ENCODE measurements at regions not wholly inside any gene's neighbourhood (a gene's known extent, or its start where the extent isn't known, plus 50 kb on each side); places are given as distances from the start of the nearest gene placed in this dataset.
"Not testable (repeated sequence)": the region's sequence is repeated elsewhere in the genome, so short reads cannot be mapped to it uniquely, and the experiment has no call there.

GRCh38 chr14:98210045-98210672 is 1061.8 kb downstream of the BCL11B start:
- peaks cover 47% of the 10 kb centered on the region for H3K4me1 Mint-ChIP-seq
- no peaks in the 10 kb centered on the region for H3K36me3 Mint-ChIP-seq
- DNase-seq (ENCODE audit: low spot score in 2 of 2) (peak in 1 of 2 donors; percentile 66), ATAC-seq (peak; percentile 85)
- H3K9me3 Mint-ChIP-seq = no peaks in the 10 kb centered on the region
- H3K4me3 Mint-ChIP-seq = peak overlapping the region; percentile 57
- peak overlapping the region; percentile 80 for H3K27ac Mint-ChIP-seq

GRCh38 chr14:98217530-98217929 is 1054.5 kb downstream of the BCL11B start:
- no peak for DNase-seq (ENCODE audit: low spot score in 2 of 2)
- no peaks in the 10 kb centered on the region for H3K9me3 Mint-ChIP-seq
- ATAC-seq = no peak
- H3K27ac Mint-ChIP-seq = no peak overlapping the region
- no peaks in the 10 kb centered on the region for H3K36me3 Mint-ChIP-seq
- H3K4me1 Mint-ChIP-seq = peaks cover 8% of the 10 kb centered on the region
- H3K4me3 Mint-ChIP-seq = no peak overlapping the region

- no peaks in the 10 kb centered on the region for H3K9me3 Mint-ChIP-seq
- no peak overlapping the region for H3K27ac Mint-ChIP-seq
- DNase-seq (ENCODE audit: low spot score in 2 of 2) (no peak), ATAC-seq (no peak)
- no peak overlapping the region for H3K4me3 Mint-ChIP-seq
- peaks cover 14% of the 10 kb centered on the region for H3K4me1 Mint-ChIP-seq
- no peaks in the 10 kb centered on the region for H3K36me3 Mint-ChIP-seq
Measured at GRCh38 chr14:98218218-98218617, 1053.8 kb downstream of the BCL11B start.

GRCh38 chr14:98219638-98220037 is 1052.4 kb downstream of the BCL11B start:
- Mint-ChIP-seq H3K9me3 (no peaks in the 10 kb centered on the region), H3K4me1 (peaks cover 25% of the 10 kb centered on the region), H3K4me3 (no peak overlapping the region), H3K27ac (no peak overlapping the region), H3K36me3 (no peaks in the 10 kb centered on the region)
- DNase-seq (ENCODE audit: low spot score in 2 of 2) (peak in 1 of 2 donors; percentile 61), ATAC-seq (peak; percentile 91)

GRCh38 chr14:98223106-98223505 is 1048.9 kb downstream of the BCL11B start:
- peaks cover 42% of the 10 kb centered on the region for H3K4me1 Mint-ChIP-seq
- DNase-seq (ENCODE audit: low spot score in 2 of 2) = no peak
- no peak for ATAC-seq
- peak overlapping the region; percentile 89 for H3K27ac Mint-ChIP-seq
- no peaks in the 10 kb centered on the region for H3K36me3 Mint-ChIP-seq
- H3K9me3 Mint-ChIP-seq = no peaks in the 10 kb centered on the region
- peak overlapping the region; percentile 31 for H3K4me3 Mint-ChIP-seq

GRCh38 chr14:98223710-98224109 is 1048.3 kb downstream of the BCL11B start:
- ATAC-seq = peak; percentile 17
- Mint-ChIP-seq H3K4me3 (peak overlapping the region; percentile 31), H3K4me1 (peaks cover 48% of the 10 kb centered on the region), H3K27ac (peak overlapping the region; percentile 89)
- H3K36me3 Mint-ChIP-seq; H3K9me3 Mint-ChIP-seq; DNase-seq (ENCODE audit: low spot score in 2 of 2): not testable (repeated sequence)

- no peak for DNase-seq (ENCODE audit: low spot score in 2 of 2)
- Mint-ChIP-seq H3K4me3 (no peak overlapping the region), H3K36me3 (no peaks in the 10 kb centered on the region), H3K4me1 (peaks cover 64% of the 10 kb centered on the region), H3K9me3 (no peaks in the 10 kb centered on the region), H3K27ac (peak overlapping the region; percentile 93)
- ATAC-seq = no peak
Measured at GRCh38 chr14:98226411-98226810, 1045.6 kb downstream of the BCL11B start.

- Mint-ChIP-seq H3K4me1 (peaks cover 66% of the 10 kb centered on the region), H3K36me3 (no peaks in the 10 kb centered on the region), H3K4me3 (peak overlapping the region; percentile 61), H3K9me3 (no peaks in the 10 kb centered on the region), H3K27ac (peak overlapping the region; percentile 93)
- peak; percentile 91 for ATAC-seq
- peak; percentile 41 to 82 for DNase-seq (ENCODE audit: low spot score in 2 of 2)
Measured at GRCh38 chr14:98227000-98227726, 1044.8 kb downstream of the BCL11B start.

GRCh38 chr14:98227727-98228111 is 1044.3 kb downstream of the BCL11B start:
- Mint-ChIP-seq H3K4me3 (peak overlapping the region; percentile 61), H3K36me3 (no peaks in the 10 kb centered on the region), H3K27ac (peak overlapping the region; percentile 93), H3K4me1 (peaks cover 63% of the 10 kb centered on the region), H3K9me3 (no peaks in the 10 kb centered on the region)
- DNase-seq (ENCODE audit: low spot score in 2 of 2) (no peak), ATAC-seq (no peak)

- DNase-seq (ENCODE audit: low spot score in 2 of 2) (no peak), ATAC-seq (no peak)
- Mint-ChIP-seq H3K36me3 (no peaks in the 10 kb centered on the region), H3K4me1 (peaks cover 69% of the 10 kb centered on the region), H3K4me3 (no peak overlapping the region), H3K9me3 (peaks cover 3% of the 10 kb centered on the region), H3K27ac (peak overlapping the region; percentile 59)
Measured at GRCh38 chr14:98229656-98230366, 1042.2 kb downstream of the BCL11B start.

GRCh38 chr14:98230411-98230810 is 1041.6 kb downstream of the BCL11B start:
- DNase-seq (ENCODE audit: low spot score in 2 of 2) (no peak), ATAC-seq (no peak)
- H3K4me1 Mint-ChIP-seq = peaks cover 72% of the 10 kb centered on the region
- no peak overlapping the region for H3K27ac Mint-ChIP-seq
- H3K4me3 Mint-ChIP-seq = no peak overlapping the region
- peaks cover 4% of the 10 kb centered on the region for H3K9me3 Mint-ChIP-seq
- no peaks in the 10 kb centered on the region for H3K36me3 Mint-ChIP-seq

- ATAC-seq (no peak), DNase-seq (ENCODE audit: low spot score in 2 of 2) (no peak)
- Mint-ChIP-seq H3K9me3 (peaks cover 4% of the 10 kb centered on the region), H3K27ac (no peak overlapping the region), H3K4me3 (no peak overlapping the region), H3K4me1 (peaks cover 68% of the 10 kb centered on the region), H3K36me3 (no peaks in the 10 kb centered on the region)
Measured at GRCh38 chr14:98231210-98231609, 1040.8 kb downstream of the BCL11B start.

- Mint-ChIP-seq H3K9me3 (peaks cover 4% of the 10 kb centered on the region), H3K36me3 (no peaks in the 10 kb centered on the region), H3K4me3 (no peak overlapping the region), H3K4me1 (peaks cover 44% of the 10 kb centered on the region), H3K27ac (peak overlapping the region; percentile 78)
- DNase-seq (ENCODE audit: low spot score in 2 of 2) (no peak), ATAC-seq (no peak)
Measured at GRCh38 chr14:98233656-98234055, 1038.3 kb downstream of the BCL11B start.

GRCh38 chr14:98234208-98234607 is 1037.8 kb downstream of the BCL11B start:
- peak; percentile 100 for ATAC-seq
- peaks cover 42% of the 10 kb centered on the region for H3K4me1 Mint-ChIP-seq
- peak overlapping the region; percentile 78 for H3K27ac Mint-ChIP-seq
- H3K36me3 Mint-ChIP-seq = no peaks in the 10 kb centered on the region
- peaks cover 4% of the 10 kb centered on the region for H3K9me3 Mint-ChIP-seq
- DNase-seq (ENCODE audit: low spot score in 2 of 2) = no peak
- H3K4me3 Mint-ChIP-seq = no peak overlapping the region

- Mint-ChIP-seq H3K9me3 (peaks cover 4% of the 10 kb centered on the region), H3K4me3 (no peak overlapping the region), H3K36me3 (no peaks in the 10 kb centered on the region), H3K27ac (no peak overlapping the region), H3K4me1 (peaks cover 28% of the 10 kb centered on the region)
- ATAC-seq = no peak
- no peak for DNase-seq (ENCODE audit: low spot score in 2 of 2)
Measured at GRCh38 chr14:98236314-98236713, 1035.7 kb downstream of the BCL11B start.

Data from stimulated activated effector memory CD8-positive, alpha-beta T cell treated with anti-CD3 and anti-CD28 coated beads, Interleukin-12 subunit alpha, Interleukin-12 subunit beta, amount 100 ng/mL, for 72 hours (primary cell).